ENCODE measurements at regions not wholly inside any gene's neighbourhood (a gene's known extent, or its start where the extent isn't known, plus 50 kb on each side); places are given as distances from the start of the nearest gene placed in this dataset.

DNA sequence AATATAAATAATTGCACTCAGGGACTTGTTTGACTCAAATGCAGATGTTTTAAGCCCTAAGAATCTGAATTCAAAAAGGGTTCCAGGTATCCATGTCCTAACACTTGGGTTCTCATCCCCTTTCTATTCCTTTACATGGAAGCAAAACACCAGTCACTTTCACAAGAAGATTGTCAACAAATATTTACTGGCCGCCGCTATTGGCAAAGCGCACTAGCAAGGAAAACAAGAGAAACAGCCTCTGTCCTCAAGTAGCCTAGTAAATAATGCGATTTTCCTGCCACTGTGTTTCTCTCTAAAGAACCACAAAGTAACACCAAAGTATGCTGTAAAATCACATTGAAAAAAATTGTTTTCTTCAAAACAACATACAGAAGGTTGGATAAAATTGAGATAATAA lies 66.7 kb upstream of the EZH2 start:
- Histone ChIP-seq H3K4me1 (ENCODE audit: control insufficient read depth in 5 of 5, insufficient read depth in 5 of 5, low read length in 5 of 5) (no peaks in the 10 kb centered on the region), H3K9me3 (ENCODE audit: control insufficient read depth in 5 of 5, low read length in 5 of 5) (no peaks in the 10 kb centered on the region), H3K27me3 (ENCODE audit: control insufficient read depth in 5 of 5, insufficient read depth in 4 of 5, low read length in 5 of 5) (no peaks in the 10 kb centered on the region), H3K27ac (ENCODE audit: low read depth, low read length) (no peak overlapping the region), H3K9ac (ENCODE audit: low read length in 5 of 5) (no peak overlapping the region), H3K4me3 (ENCODE audit: low read depth in 1 of 5, low read length in 5 of 5) (no peak overlapping the region), H3K36me3 (ENCODE audit: control insufficient read depth in 5 of 5, insufficient read depth in 5 of 5, low read length in 5 of 5) (no peaks in the 10 kb centered on the region)

DNA sequence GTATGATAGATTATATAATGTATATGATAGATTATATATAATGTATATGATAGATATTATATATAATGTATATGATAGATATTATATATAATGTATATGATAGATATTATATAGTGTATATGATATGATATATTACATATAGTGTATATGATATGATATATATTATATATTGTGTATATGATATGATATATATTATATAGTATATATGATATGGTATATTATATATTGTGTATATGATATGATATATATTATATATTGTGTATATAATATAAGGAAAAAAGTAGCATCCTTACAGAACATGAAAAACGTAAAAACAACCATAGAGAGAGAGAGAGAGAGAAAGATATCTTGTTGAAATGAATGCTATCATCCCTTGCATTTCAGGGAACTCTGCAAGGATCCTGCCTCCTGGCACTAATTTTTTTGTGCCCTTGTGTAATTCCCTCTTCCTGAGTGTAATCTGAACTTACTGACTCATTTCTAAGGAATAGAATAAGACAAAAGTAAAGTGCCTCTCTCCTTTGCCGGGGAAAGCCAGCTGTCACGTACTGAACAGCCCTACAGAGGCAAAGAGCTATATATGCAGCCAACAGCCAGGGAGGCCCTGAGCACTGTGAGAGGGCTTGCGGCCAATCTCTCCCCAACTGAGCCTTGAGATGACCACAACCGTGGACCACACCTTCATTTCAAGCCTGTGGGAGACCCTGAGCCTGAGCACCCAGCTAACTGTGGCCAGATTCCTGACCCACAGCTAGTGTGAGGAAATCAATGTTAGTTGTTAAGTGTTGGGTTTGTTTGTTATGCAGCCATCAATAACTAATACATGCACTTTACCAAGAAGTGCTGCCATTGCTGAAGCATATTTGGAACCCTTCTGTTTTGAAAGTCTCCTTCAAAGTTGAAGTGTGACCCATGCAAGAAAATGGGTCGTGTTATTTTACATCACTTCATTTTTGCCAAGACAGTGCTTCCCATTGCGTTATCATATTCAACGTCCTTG lies 61.1 kb upstream of the EZH2 start:
- Histone ChIP-seq H3K27ac (ENCODE audit: low read depth, low read length) (no peak overlapping the region), H3K27me3 (ENCODE audit: control insufficient read depth in 5 of 5, insufficient read depth in 4 of 5, low read length in 5 of 5) (no peaks in the 10 kb centered on the region), H3K9me3 (ENCODE audit: control insufficient read depth in 5 of 5, low read length in 5 of 5) (peaks cover 0 to 5% (median 0%) of the 10 kb centered on the region in 5 donors), H3K4me1 (ENCODE audit: control insufficient read depth in 5 of 5, insufficient read depth in 5 of 5, low read length in 5 of 5) (peaks cover 2 to 15% (median 12%) of the 10 kb centered on the region in 5 donors), H3K36me3 (ENCODE audit: control insufficient read depth in 5 of 5, insufficient read depth in 5 of 5, low read length in 5 of 5) (no peaks in the 10 kb centered on the region), H3K4me3 (ENCODE audit: low read depth in 1 of 5, low read length in 5 of 5) (no peak overlapping the region), H3K9ac (ENCODE audit: low read length in 5 of 5) (no peak overlapping the region)

DNA sequence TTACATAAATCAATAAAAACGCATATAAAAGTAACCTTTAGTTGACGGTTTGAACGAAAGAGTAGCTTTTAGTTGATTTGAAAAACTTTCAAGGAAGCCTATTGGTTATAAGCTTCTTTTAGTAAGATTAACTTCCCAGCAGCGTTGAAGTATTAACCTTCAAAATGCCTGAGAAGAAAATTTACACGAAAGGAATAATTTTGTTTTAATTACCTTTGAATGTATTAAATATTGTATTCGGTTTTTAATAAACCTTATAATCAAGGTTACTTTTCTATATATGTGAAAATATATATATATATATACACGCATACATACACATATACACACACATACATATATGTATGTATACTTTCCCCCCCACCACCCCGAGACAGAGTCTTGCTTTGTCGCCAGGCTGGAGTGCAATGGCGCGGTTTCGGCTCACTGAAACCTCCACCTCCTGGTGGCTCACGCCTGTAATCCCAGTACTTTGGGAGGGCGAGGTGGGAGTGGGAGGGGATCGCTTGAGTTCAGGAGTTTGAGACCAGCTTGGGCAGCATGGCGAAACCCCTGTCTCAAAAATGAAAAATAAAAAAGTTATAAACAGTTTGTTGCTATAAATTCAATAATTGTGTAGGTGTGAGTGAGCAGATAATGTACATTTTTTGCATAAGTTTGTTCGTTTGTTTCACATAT lies 57.6 kb upstream of the EZH2 start:
- Histone ChIP-seq H3K36me3 (ENCODE audit: control insufficient read depth in 5 of 5, insufficient read depth in 5 of 5, low read length in 5 of 5) (no peaks in the 10 kb centered on the region), H3K4me3 (ENCODE audit: low read depth in 1 of 5, low read length in 5 of 5) (peak overlapping the region; percentile 51 to 90 (median 88)), H3K27ac (ENCODE audit: low read depth, low read length) (peak overlapping the region; percentile 97), H3K4me1 (ENCODE audit: control insufficient read depth in 5 of 5, insufficient read depth in 5 of 5, low read length in 5 of 5) (peaks cover 2 to 16% (median 14%) of the 10 kb centered on the region in 5 donors), H3K9me3 (ENCODE audit: control insufficient read depth in 5 of 5, low read length in 5 of 5) (peaks cover 0 to 5% (median 0%) of the 10 kb centered on the region in 5 donors), H3K27me3 (ENCODE audit: control insufficient read depth in 5 of 5, insufficient read depth in 4 of 5, low read length in 5 of 5) (no peaks in the 10 kb centered on the region), H3K9ac (ENCODE audit: low read length in 5 of 5) (peak overlapping the region in 4 of 5 donors; percentile 84 to 95 (median 94))

DNA sequence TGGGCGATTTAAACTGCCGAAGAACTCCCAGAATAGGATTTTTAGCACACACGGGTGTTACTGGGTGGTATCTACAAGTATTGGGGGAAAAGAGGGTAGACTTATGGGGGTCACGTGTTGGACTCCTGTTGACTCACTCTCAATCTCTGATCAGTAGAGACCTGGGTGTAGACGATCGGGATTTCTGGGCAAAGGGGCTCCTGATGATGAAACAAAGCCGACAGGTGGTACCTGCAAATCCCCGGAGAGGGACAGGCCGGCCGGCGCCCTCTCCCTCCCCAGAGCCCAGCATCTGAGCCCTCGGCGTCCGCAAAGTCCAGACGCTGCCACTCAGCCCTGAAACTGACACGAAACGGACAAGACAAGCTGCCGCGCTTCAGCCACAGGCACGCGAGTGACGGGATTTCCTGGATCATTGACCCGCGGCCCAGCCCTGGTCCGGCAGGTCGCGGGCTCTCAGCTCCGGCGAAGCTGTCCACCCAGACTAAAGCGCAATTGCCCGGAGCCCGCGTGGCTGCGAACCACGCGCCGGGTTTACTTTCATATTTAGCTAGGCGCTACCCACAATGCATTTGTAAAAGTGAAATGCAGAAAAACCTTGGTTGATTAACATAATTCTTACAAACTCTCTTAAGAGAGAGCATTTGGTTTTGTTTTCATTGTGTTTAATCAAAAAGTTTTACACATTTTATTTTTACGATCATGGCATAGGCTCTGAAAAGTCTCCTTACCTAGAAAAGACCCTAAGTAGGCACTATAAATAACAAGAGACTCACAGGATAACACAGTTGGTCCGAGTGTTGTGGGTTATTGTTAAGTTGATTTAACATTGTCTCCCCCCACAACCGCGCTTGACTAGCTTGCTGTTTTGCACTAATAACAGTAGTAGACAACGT lies 56.9 kb upstream of the EZH2 start:
- Histone ChIP-seq H3K9ac (ENCODE audit: low read length in 5 of 5) (peak overlapping the region; percentile 84 to 96 (median 95)), H3K4me3 (ENCODE audit: low read depth in 1 of 5, low read length in 5 of 5) (peak overlapping the region; percentile 78 to 90 (median 88)), H3K27ac (ENCODE audit: low read depth, low read length) (peak overlapping the region; percentile 97), H3K9me3 (ENCODE audit: control insufficient read depth in 5 of 5, low read length in 5 of 5) (peaks cover 0 to 5% (median 0%) of the 10 kb centered on the region in 5 donors), H3K36me3 (ENCODE audit: control insufficient read depth in 5 of 5, insufficient read depth in 5 of 5, low read length in 5 of 5) (no peaks in the 10 kb centered on the region), H3K4me1 (ENCODE audit: control insufficient read depth in 5 of 5, insufficient read depth in 5 of 5, low read length in 5 of 5) (peaks cover 2 to 16% (median 14%) of the 10 kb centered on the region in 5 donors), H3K27me3 (ENCODE audit: control insufficient read depth in 5 of 5, insufficient read depth in 4 of 5, low read length in 5 of 5) (no peaks in the 10 kb centered on the region)

DNA sequence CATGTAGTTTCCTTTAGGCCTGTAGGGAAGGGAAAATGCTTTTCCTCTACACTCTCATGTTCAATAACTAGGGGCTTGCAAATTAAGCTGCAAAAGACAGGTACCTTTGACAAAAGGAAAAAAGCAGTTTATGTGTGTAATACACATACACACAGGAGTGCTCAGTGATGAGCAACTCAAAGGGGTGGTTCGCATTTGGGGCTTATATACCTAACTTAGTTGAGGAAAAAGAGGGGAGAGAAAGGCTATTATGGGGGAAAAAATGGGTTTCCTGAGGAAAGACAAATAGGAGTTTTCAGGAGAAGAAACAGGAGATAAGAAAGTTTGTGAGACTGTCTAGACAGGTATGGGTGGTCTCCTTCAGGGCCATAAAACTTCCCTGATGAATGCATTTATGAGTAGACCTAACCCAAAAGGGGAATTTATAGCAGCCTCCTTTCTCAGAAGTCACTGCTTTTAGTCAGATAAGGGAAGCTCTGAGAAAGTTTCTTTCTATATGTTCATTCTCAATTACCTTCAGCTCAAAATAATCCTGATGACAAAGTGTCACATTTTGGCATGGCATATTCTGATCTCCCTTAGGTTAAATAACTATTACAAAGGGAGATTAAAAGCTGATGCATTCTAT lies 55.2 kb upstream of the EZH2 start:
- H3K9ac ChIP-seq (ENCODE audit: low read length in 5 of 5) = no peak overlapping the region

DNA sequence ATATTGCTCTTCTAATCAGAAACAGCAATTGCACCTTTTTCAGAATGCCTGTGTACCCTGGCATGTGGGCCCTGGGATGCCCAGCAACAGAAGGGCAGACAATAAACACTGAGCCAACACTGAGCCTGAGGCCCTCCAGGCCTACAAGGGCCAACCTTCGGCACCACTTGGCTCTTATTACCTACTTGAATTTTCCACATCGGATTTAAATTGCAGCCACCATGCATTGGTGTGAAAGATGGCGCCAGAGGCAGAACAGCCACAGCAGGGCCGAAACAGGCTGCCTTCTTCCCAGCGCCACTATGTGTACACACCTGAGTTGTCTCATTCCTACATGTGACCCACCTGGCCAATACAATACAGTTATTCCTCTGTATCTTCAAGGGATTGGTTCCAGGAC lies 51.4 kb upstream of the EZH2 start:
- Histone ChIP-seq H3K9ac (ENCODE audit: low read length in 5 of 5) (no peak overlapping the region), H3K36me3 (ENCODE audit: control insufficient read depth in 5 of 5, insufficient read depth in 5 of 5, low read length in 5 of 5) (no peaks in the 10 kb centered on the region), H3K27ac (ENCODE audit: low read depth, low read length) (no peak overlapping the region), H3K4me3 (ENCODE audit: low read depth in 1 of 5, low read length in 5 of 5) (no peak overlapping the region), H3K27me3 (ENCODE audit: control insufficient read depth in 5 of 5, insufficient read depth in 4 of 5, low read length in 5 of 5) (no peaks in the 10 kb centered on the region), H3K4me1 (ENCODE audit: control insufficient read depth in 5 of 5, insufficient read depth in 5 of 5, low read length in 5 of 5) (peaks cover 0 to 5% (median 3%) of the 10 kb centered on the region in 5 donors), H3K9me3 (ENCODE audit: control insufficient read depth in 5 of 5, low read length in 5 of 5) (no peaks in the 10 kb centered on the region)

More for the DNA sequence above, 55.2 kb upstream of the EZH2 start:
- no peaks in the 10 kb centered on the region for H3K9me3 ChIP-seq (ENCODE audit: control insufficient read depth in 5 of 5, low read length in 5 of 5)
- H3K4me3 ChIP-seq (ENCODE audit: low read depth in 1 of 5, low read length in 5 of 5) = no peak overlapping the region
- no peaks in the 10 kb centered on the region for H3K27me3 ChIP-seq (ENCODE audit: control insufficient read depth in 5 of 5, insufficient read depth in 4 of 5, low read length in 5 of 5)
- H3K4me1 ChIP-seq (ENCODE audit: control insufficient read depth in 5 of 5, insufficient read depth in 5 of 5, low read length in 5 of 5) = peaks cover 2 to 16% (median 14%) of the 10 kb centered on the region in 5 donors
- no peaks in the 10 kb centered on the region for H3K36me3 ChIP-seq (ENCODE audit: control insufficient read depth in 5 of 5, insufficient read depth in 5 of 5, low read length in 5 of 5)
- no peak overlapping the region for H3K27ac ChIP-seq (ENCODE audit: low read depth, low read length)
